Spleen (tissue), 11 donors: ENCODE measurements at regions not wholly inside any gene's neighbourhood (a gene's known extent, or its start where the extent isn't known, plus 50 kb on each side); places are given as distances from the start of the nearest gene placed in this dataset.

Experiments used
- DNase-seq: peaks from one replicate; pipeline ENCODE4 v3.0.0-alpha.2; 2020
- H3K27ac ChIP-seq, 8 donors: fragments of 200-600 bp; sonication (generic) in 7 of 8; 1 replicate in 4 of 8; 2 replicates in 4 of 8; pipeline versions ENCODE4 v1.5.0 to v1.8.0; 2016 to 2021; ENCODE audit warnings: inconsistent platforms in 4 of 8, mild to moderate bottlenecking in 4 of 8, moderate library complexity in 1 of 8
- H3K27me3 ChIP-seq, 7 donors: fragments of 200-600 bp; sonication (generic) in 6 of 7; replicated peaks in 1 of 7; 1 replicate in 4 of 7; 2 replicates in 3 of 7; pipeline versions ENCODE4 v1.5.0 to v1.8.0; 2016 to 2021; ENCODE audit warnings: inconsistent platforms in 3 of 7, mild to moderate bottlenecking in 1 of 7
- H3K36me3 ChIP-seq, 6 donors: fragments of 200-600 bp; sonication (generic) in 5 of 6; 1 replicate in 4 of 6; 2 replicates in 2 of 6; pipeline versions ENCODE4 v1.5.0 to v1.8.0; 2016 to 2021; ENCODE audit warnings: inconsistent platforms in 2 of 6
- H3K4me1 ChIP-seq, 6 donors: fragments of 200-600 bp; sonication (generic) in 5 of 6; 1 replicate in 3 of 6; 2 replicates in 3 of 6; pipeline versions ENCODE4 v1.5.0 to v1.8.0; 2016 to 2021; ENCODE audit warnings: inconsistent platforms in 3 of 6
- H3K4me3 ChIP-seq, 8 donors: fragments of 200-600 bp; sonication (generic) in 7 of 8; 1 replicate in 4 of 8; 2 replicates in 4 of 8; pipeline versions ENCODE4 v1.5.0 to v1.8.0; 2016 to 2021; ENCODE audit warnings: inconsistent platforms in 4 of 8, mild to moderate bottlenecking in 4 of 8, moderate library complexity in 2 of 8
- H3K9me3 ChIP-seq, 8 donors: fragments of 200-600 bp; sonication (generic) in 7 of 8; 1 replicate in 4 of 8; 2 replicates in 4 of 8; pipeline versions ENCODE4 v1.5.0 to v1.8.0; 2016 to 2021; ENCODE audit warnings: inconsistent platforms in 4 of 8
- POLR2A ChIP-seq, 3 donors: fragments of 450-650 bp; IDR thresholded peaks; one replicate each; pipeline ENCODE4 v1.5.1; 2017; ENCODE audit warnings: antibody characterized with exemption in 3 of 3, mild to moderate bottlenecking in 1 of 3
- POLR2AphosphoS5 ChIP-seq, 3 donors: sonication (generic); formaldehyde crosslinking; IDR thresholded peaks; one replicate each; pipeline ENCODE4 v1.5.1; 2017; ENCODE audit warnings: antibody characterized with exemption in 3 of 3
- WGBS, 5 donors: extraction: QIAGEN DNeasy Blood & Tissue Kit in 3 of 5; methylation state at CpG; one replicate each; pipeline versions ENCODE4 v1.1.5 to v1.1.7; 2013 to 2018; 5-methylcytosine and 5-hydroxymethylcytosine counted together
- intact Hi-C: fragments of 100-400 bp; cut with DNase I; formaldehyde crosslinking; loops from one replicate; pipeline ENCODE4 v1.15.0; 2023; ENCODE audit warnings: low total_unique reads
- TF ChIP-seq, protein P1 (sequence below), 11 experiments: fragments of 200-600 bp in 7 of 11; fragments of 450-650 bp in 4 of 11; sonication (generic) in 4 of 11; IDR thresholded peaks in 8 of 11; conservative IDR thresholded peaks in 3 of 11; 1 replicate in 7 of 11; 2 replicates in 4 of 11; pipeline versions ENCODE4 v1.4.0 to v1.8.0; 2016 to 2021; ENCODE audit warnings: antibody characterized with exemption in 11 of 11, inconsistent platforms in 4 of 11, mild to moderate bottlenecking in 1 of 11
- donor health status: healthy with polysubstance abuse.
- donor health status: DM: no; HTN: no; CAD: no; lungs with moderate emphysema.
- donor health status: DM: no; HTN: no; CAD: no.
- donor health status: Bipolar disorder and iron deficiency.
- donor health status: healthy.
- donor health status: DM: no; HTN: no; CAD: no.
- donor health status: DM: yes; HTN: yes; CAD: no.

DNA sequence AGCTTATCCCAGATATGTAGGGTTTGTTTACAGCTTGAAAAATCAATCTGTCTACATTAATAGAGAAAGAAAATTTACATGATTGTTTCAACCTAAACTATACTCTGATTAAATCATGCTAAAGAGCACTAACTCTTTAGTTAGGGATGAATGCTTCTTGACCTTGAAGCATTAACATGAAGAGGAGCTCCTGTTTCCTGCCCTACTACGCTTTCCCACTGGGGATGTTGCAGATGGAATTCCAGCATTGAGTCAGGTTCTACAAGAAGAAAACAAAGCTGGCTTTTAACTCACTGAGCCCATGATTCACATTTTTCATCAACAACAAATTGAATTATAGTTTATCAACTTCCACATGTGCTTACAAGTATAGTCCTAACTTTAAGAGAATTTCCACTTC is 471.3 kb downstream of the TMEM232 start:
- TF ChIP-seq POLR2AphosphoS5 (IDR thresholded peaks at IDR 0.05) (no peak), POLR2A (IDR thresholded peaks at IDR 0.05) (no peak)
- TF ChIP-seq, protein P1, sequence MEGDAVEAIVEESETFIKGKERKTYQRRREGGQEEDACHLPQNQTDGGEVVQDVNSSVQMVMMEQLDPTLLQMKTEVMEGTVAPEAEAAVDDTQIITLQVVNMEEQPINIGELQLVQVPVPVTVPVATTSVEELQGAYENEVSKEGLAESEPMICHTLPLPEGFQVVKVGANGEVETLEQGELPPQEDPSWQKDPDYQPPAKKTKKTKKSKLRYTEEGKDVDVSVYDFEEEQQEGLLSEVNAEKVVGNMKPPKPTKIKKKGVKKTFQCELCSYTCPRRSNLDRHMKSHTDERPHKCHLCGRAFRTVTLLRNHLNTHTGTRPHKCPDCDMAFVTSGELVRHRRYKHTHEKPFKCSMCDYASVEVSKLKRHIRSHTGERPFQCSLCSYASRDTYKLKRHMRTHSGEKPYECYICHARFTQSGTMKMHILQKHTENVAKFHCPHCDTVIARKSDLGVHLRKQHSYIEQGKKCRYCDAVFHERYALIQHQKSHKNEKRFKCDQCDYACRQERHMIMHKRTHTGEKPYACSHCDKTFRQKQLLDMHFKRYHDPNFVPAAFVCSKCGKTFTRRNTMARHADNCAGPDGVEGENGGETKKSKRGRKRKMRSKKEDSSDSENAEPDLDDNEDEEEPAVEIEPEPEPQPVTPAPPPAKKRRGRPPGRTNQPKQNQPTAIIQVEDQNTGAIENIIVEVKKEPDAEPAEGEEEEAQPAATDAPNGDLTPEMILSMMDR (IDR thresholded peaks at IDR 0.05 in 8 of 11, conservative IDR thresholded peaks at IDR 0.05 in 3 of 11), result no peak
- Histone ChIP-seq H3K27me3 (no peaks in the 10 kb centered on the region), H3K27ac (no peak overlapping the region), H3K4me3 (no peak overlapping the region), H3K36me3 (no peaks in the 10 kb centered on the region), H3K4me1 (no peaks in the 10 kb centered on the region), H3K9me3 (no peaks in the 10 kb centered on the region)
- WGBS, 5 donors, result 39 to 82% (median 63%) methylated on average over 1 of the region's 1 CpG
- DNase-seq, result no peak
- intact Hi-C loops, result no loop called here

DNA sequence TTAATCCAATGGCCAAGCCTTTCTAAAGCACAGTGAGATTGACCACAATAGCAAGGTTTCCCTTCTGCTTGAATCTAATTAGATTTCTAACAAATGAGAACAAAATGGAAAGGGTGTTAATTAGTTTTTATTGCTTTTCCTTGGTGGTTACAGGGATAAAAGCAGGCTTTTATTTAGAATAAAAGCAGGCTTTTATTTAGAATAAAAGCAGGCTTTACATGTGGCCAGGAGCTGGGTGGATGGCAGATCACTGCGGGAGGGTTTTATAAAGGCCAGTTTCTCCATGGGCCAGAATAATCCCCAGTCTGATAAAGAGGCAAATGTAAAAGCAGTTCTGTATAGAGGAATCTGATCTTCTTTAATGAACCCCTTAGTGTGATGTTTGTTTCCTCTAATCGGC is 470.2 kb downstream of the TMEM232 start:
- Histone ChIP-seq H3K27ac (no peak overlapping the region), H3K36me3 (no peaks in the 10 kb centered on the region), H3K4me1 (no peaks in the 10 kb centered on the region), H3K4me3 (no peak overlapping the region), H3K27me3 (no peaks in the 10 kb centered on the region), H3K9me3 (no peaks in the 10 kb centered on the region)
- DNase-seq, result no peak
- TF ChIP-seq POLR2A (IDR thresholded peaks at IDR 0.05), result no peak
- no peak for TF ChIP-seq POLR2AphosphoS5 (IDR thresholded peaks at IDR 0.05)
- TF ChIP-seq, protein P1 (IDR thresholded peaks at IDR 0.05 in 8 of 11, conservative IDR thresholded peaks at IDR 0.05 in 3 of 11), result no peak
- 72 to 91% (median 78%) methylated on average over 2 of the region's 2 CpGs for WGBS, 5 donors
- intact Hi-C loops, result no loop called here

DNA sequence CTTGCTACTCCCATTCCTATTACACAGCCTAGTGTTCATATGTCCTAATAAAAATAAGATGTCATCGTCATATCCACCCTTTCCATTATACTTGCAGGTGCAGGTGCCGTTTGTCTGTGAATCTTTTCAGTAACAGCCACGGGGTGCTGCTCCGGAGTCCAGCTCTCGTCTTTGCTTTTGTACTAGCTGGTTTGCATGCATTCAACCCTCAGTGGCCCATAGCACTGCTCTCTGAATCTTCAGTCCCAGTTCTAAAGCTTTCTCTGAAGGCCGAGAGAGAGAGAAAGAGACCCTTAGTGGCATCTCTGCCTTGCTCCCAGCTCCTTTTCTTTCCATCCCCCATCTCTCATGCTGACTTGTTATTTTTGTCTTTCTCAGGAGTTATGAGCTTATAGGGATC is 468.5 kb downstream of the TMEM232 start:
- no peak for TF ChIP-seq POLR2A (IDR thresholded peaks at IDR 0.05)
- no peak for TF ChIP-seq POLR2AphosphoS5 (IDR thresholded peaks at IDR 0.05)
- no peak overlapping the region for H3K27ac ChIP-seq
- no peaks in the 10 kb centered on the region for H3K36me3 ChIP-seq
- intact Hi-C loops, result no loop called here
- no peak for DNase-seq
- no peaks in the 10 kb centered on the region for H3K4me1 ChIP-seq
- no peaks in the 10 kb centered on the region for H3K27me3 ChIP-seq
- H3K9me3 ChIP-seq, result no peaks in the 10 kb centered on the region
- no peak overlapping the region for H3K4me3 ChIP-seq
- WGBS, 5 donors, result 86 to 89% (median 87%) methylated on average over 6 of the region's 6 CpGs

DNA sequence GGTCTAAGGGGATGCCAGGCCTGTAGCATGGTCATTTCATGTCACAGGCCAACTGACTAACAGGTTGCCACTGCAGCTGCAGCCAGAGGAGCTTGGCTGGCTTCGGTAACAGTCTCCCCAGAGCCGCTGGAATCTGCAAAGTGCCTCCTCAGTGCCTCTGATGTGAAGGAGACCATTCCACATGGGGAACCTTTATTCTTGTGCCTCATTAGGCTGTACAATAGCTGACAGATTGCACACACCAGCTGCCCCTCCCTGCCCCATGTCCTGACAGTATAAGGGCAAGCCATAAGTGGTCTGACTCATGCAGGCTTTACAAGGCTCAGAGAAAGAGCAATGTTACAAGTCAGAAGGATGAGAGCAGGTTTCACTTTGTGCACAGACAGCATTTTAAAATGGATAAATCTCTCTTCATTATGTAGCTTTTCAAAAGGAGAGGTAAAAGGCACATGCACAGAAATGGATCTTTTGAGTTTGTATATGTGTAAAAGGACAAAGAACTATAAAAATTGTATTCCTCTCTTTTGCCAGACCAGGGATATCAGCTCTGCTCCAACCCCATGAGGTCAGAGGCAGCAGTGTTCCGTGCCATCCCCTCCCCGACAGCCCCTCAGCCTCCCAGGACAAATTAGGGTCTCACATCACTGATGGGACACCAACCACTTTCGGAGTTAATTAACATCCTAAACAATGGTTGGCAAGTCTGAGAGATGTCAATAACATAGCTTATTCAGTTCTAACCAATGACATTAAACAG is 467.8 kb downstream of the TMEM232 start:
- no peak overlapping the region for H3K27ac ChIP-seq
- no peaks in the 10 kb centered on the region for H3K36me3 ChIP-seq
- TF ChIP-seq POLR2AphosphoS5 (IDR thresholded peaks at IDR 0.05), result no peak
- TF ChIP-seq, protein P1 (IDR thresholded peaks at IDR 0.05 in 8 of 11, conservative IDR thresholded peaks at IDR 0.05 in 3 of 11), result no peak
- no peak for TF ChIP-seq POLR2A (IDR thresholded peaks at IDR 0.05)
- no peaks in the 10 kb centered on the region for H3K27me3 ChIP-seq
- DNase-seq, result no peak
- no peaks in the 10 kb centered on the region for H3K4me1 ChIP-seq
- 74 to 91% (median 80%) methylated on average over 3 to 5 of the region's 5 CpGs for WGBS, 5 donors
- no peak overlapping the region for H3K4me3 ChIP-seq
- H3K9me3 ChIP-seq, result no peaks in the 10 kb centered on the region
- intact Hi-C loops, result no loop called here
